HG03520 (cell line): ENCODE measurements at regions not wholly inside any gene's neighbourhood (a gene's known extent, or its start where the extent isn't known, plus 50 kb on each side); places are given as distances from the start of the nearest gene placed in this dataset.
A peak's percentile ranks its signal among the peaks of the same experiment; 100 is the strongest.
"Not testable (repeated sequence)": the region's sequence is repeated elsewhere in the genome, so short reads cannot be mapped to it uniquely, and the experiment has no call there.

ENCODE experiments used
- ATAC-seq: cut with Tn5 transposase; IDR thresholded peaks from one replicate; pipeline ENCODE4 v1.9.1; 2021; ENCODE audit warnings: mild to moderate bottlenecking, moderate library complexity; ENCODE audit not compliant: unreplicated experiment

DNA sequence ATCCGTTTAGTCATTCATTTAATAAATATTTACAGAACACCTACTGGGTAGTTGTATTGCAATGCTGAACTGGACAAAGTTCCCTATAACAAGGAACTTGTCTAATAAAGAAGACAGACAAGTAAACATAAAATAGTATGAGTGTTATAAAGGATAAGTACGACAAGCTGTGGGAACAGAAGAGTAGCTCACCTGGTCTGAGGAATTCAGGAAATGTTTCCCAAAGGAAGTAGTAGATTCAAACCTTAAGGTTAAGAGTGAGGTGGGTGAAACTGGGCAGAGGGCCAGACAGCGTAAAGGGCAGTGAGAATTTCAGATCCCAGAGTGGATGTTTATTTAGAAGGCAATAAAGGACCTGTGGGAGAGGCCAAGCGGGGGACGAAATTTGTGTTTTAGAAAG lies 72.3 kb upstream of the CD2AP start:
- ATAC-seq, result no peak

DNA sequence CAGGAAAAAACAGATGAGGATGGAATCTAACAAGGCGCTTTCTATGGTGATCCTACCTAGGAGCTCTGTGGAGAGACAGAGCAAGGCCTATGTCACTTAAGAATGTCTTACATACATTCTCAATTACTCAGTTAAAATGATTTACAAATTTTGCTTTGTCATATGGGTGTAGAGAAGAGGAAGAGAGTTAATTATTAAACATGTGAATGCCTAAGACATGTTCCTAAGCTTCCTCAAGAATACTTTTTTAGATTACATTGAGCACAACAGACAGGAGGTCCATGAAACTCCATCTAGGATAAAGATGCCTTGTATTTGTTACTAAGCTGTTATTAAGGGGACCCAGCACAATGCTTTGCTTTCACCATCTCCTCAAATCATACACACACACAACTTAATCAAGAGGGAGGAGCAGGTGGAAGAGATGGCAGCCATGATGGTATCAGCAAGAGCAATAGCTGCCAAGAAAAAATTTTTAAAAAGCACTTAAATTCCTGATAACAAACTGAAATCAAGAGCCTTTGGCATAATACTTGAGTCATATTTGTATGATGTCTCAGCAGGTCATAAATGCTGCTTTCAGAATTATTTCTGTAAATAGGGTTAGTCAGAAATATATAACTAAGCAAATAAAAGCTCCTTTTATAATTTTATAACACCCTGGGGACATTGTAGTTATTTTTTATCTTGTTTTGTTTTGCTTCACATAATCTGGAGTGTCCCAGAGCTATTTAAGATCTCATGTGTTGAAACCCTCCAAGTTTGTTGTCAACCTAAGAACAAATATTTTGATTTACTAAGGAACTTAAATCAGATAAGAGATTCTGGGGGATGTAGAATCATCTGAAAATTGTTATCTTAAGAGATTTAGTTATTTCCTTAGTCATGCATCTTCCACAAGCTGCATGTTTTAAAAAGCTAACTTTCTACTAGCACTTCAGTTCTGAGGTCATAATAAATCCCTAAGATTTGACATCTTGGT lies 70.0 kb upstream of the CD2AP start:
- ATAC-seq, result no peak

DNA sequence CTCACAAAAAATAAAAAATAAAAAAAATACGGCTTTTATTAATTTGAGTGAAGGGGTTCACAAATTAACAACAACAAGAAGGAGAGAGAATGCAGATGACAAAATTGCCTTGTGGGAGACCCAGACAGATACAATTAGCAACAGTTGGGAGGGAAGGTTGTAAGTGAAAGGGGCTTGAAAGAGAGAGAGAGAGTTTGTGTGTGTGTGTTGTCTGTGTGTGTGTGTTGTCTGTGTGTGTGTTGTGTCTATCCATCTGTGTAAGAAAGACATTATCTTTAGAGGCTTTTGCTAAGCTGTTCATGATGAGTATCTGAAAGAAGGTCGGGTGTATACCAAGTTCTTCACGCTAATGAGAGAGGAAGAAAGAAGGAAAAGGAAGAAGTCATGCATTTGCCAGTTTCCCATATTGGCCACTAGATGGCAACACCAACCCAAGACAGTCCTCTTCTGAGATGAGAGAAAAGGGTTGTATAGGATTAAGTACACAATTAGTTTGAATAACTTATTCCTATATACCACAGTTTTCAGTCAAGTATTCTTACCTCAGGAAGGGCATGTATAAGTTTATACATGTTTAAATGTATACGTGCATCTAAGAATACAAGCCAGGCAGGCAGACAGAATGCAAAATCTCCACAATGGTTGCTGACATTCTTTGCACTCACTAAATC lies 63.7 kb upstream of the CD2AP start:
- peak; percentile 68 for ATAC-seq

DNA sequence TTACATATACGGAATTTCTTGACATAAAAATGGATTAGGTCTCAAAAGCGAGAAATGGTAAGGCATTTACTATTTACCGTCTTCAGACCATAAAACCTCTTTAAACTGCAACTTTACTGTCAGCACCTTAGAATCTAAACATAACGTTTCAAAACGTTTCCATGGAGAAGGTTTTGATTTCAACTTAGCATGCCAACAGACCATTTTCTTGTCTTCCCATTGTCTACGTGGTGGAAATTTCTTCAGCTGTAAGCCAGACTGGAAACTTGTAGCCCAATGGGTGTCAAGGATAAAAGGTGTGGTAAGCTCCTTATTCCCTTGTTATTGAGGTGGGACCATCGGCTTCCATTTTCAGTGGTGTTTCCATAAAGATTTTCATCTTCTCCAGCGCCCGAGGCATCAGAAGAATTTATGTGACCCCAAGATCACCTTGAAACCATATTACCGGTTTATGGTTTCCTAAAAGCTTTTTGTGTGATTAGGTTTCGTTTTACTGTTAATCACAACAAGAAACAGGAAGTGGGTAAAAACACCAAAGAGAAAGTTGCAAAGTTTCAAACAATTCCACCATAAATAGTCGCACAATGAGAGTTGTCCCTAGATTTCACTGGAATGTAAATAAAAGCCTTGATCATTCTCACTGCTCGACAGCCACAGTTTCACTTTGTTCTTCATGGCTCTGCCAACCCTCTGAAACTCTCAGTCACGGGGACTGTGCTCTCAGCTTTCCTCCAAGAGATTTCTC lies 63.0 kb upstream of the CD2AP start:
- ATAC-seq, result peak; percentile 78

DNA sequence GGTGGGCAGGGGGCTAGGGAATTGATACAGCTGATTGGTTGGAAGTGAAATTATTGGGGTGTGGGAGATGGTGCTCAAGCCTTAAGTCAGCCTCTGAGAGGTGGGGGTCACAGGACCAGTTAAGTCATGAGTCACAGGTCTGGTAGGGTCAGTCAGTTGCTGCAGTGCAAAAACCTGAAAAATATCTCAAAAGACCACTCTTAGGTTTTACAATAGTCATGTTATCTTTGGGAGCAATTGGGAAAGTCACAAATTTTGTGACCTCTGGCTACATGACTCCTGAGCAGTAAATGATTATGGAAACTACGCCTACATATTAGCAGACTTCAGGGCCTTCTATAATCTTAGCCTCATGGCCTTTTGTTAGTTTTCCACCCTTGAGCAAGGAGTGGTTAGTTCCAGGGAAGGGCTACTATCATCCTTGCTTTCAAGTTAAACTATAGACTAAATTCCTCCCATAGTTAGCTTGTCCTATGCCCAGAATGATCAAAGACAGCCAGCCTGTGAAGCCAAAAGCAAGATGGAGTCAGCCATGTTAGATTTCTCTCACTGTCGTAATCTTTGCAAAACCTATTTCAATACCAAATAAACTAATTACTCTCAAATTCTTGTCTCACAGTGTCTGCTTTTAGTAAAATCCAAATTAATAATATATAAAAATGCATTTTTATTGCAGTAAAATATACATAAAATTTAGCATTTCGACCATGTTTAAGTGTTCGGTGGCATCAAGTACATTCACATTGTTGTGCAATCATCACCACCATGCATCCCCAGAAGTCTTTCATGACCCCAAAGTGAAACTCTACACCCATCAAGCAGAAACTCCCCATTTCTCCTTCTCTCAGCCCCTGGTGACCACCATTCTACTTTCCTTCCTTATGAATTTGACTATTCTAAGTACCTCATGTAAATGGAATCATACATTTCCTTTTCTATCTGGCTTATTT lies 60.9 kb upstream of the CD2AP start:
- no peak for ATAC-seq

DNA sequence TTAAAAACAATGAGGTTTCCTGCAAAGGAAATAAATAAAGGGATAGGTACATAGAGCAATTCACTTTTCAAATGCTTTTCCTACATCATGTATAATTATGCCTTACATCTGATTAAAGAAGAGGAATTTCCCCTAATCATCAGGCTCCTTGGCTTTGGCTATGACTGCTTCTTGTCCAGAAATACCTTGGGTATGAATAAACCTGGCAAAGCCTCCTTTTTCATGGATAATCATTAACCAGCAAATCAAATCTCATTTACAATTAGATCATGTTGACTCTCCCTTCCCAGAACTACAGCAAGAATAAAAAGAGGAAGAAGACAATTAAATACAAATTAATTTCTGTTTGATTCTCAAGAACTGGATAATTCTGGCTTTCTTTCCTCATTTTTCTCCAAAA lies 58.0 kb upstream of the CD2AP start:
- no peak for ATAC-seq

DNA sequence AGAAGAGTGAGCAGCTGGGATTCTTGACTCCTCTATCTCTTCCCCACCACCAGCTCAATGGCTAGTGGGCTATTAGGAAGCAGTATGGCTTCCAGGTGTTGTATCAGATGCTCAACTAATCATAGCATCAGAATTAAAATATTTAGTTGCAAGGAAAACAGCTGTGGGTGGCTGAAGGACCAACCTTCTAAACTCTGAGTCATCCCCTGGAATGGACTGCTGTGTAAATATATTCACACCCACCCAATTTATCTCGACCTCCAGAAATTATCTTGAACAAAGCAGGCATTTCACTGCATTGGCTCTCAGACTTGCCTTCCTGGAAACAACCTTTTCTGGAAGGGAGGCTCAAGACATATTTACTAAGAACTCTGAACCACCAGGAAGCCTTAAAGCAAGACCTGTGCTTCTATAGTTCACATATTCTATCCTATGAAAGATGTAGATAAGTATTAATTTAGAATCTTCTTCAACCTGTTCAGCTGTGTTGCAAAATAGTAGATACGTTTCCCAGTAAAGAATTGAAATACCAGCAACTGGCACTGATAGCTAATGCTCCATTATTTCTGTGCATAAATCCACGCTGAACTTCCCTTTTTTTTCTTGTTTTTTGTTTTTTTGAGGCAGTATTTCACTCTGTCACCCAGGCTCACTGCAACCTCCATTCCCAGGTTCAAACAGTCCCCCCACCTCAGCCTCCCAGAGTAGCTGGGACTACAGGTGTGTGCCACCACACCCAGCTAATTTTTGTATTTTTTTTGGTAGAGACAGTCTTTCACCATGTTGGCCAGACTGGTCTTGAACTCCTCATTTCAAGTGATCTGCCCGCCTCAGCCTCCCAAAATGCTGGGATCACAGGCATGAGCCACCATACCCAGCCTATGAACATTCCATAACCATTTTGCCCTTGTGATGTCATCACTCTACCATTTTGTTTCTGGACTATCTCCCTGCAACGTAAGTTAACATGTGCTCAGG lies 56.9 kb upstream of the CD2AP start:
- no peak for ATAC-seq

DNA sequence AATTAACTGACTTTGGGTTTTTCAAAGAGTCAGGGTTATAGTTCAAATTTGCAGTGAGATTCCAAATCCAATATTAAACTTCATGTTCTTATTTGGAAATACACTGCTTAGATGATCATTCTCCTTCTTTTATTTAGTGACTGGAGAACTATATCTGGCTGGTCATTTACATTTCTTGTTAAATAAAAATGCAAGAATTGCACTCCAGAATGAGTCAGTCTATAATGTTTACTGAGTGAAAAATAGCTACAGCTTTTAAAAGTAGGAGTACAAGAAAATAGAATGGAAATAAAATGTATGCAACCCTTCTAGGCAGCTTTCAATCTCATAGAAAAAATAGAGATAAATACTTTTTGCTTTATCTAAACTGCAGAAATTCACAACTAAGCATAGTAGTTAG lies 54.5 kb upstream of the CD2AP start:
- ATAC-seq, result no peak

DNA sequence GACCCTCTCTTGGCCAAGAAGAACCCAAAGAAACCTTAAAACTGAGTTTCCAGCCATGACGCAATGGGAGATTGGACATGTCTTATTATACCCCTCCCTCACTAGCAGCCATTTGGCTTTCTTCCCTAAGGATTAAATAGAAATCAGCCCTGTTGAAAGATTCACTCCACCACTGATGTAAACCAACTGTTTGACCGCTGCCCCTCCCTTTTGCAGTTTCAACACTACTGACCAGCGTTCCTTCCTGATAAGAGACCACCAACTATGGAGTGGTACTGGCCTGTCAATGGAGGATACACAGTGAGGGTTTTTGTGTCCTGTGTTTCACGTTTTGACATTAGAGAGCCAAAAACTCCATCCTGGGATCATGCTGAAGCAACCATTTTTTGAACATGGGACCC lies 53.2 kb upstream of the CD2AP start:
- ATAC-seq, result no peak

DNA sequence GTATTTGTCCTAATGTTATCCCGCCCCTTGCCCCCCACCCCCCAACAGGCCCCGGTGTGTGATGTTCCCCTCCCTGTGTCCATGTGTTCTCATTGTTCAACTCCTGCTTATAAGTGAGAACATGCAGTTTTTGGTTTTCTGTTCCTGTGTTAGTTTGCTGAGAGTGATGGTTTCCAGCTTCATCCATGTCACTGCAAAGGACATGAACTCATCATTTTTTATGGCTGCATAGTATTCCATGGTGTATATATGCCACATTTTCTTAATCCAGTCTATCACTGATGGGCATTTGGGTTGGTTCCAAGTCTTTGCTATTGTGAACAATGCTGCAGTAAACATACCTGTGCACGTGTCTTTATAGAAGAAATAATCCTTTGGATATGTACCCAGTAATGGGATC lies 51.9 kb upstream of the CD2AP start:
- not testable (repeated sequence) for ATAC-seq

DNA sequence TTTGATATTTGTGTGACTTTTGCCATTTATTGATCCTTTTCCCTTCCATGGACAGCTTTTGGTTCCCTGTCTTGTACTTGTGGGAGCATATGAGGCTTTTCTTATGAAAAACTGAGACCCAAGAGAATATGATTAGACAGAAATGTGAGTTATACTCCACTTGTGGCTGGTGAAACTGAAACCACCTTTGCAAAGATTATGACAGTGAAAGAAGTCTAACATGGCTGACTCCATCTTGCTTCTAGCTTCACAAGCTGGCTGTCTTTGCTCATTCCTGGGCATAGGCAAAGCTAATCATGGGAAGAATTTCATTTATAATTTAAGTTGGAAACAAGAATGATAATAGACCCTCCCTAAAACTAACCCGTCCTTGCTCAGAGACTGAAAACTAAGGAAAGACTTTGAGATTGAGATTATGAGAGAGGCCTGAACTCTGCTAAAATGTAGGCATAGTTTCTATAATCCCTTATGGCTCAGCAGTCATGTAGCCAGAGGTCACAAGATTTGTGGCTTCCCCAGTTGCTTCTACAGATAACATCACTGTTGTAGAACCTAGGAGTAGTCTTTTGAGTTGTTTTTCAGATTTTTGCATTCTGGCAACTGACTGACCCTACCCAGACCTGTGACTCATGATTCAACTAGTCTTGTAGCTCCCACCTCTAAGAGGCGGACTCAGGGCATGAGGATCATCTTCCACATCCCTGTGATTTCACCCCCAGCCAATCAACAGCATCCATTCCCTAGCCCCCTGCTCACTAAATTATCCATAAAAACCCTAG lies 50.9 kb upstream of the CD2AP start:
- ATAC-seq, result no peak

DNA sequence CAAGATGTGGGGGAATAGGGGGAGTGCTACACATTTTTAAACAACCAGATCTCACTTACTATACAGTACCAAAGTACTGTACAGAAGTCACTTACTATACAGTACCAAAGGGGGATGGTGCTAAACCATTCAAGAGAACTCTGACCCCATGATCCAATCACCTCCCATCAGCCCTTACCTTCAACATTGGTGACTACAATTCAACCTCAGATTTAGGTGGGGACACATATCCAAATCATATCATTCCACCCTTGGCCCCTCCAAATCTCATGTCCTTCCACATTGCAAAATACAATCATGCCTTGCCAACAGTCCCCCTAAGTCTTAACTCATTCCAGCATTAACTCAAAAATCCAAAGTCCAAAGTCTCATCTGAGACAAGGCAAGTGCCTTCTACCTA lies 49.9 kb upstream of the CD2AP start:
- ATAC-seq, result no peak
